Tibial nerve (tissue), 4 donors: ENCODE measurements at regions not wholly inside any gene's neighbourhood (a gene's known extent, or its start where the extent isn't known, plus 50 kb on each side); places are given as distances from the start of the nearest gene placed in this dataset.
A peak's percentile ranks its signal among the peaks of the same experiment; 100 is the strongest.

Experiments
- DNase-seq, 2 donors: peaks; one replicate each; pipeline ENCODE4 v3.0.0-alpha.2; 2019; ENCODE audit warnings: low spot score in 2 of 2
- H3K27ac ChIP-seq, 4 donors: fragments of 200-600 bp; sonication (generic) in 3 of 4; one replicate each; pipeline ENCODE4 v1.5.1; 2017 to 2019; ENCODE audit warnings: mild to moderate bottlenecking in 1 of 4
- H3K27me3 ChIP-seq, 2 donors: fragments of 200-600 bp; sonication (generic) in 1 of 2; one replicate each; pipeline versions ENCODE4 v1.5.1 to v1.6.0; 2017 to 2019
- H3K36me3 ChIP-seq, 3 donors: fragments of 200-600 bp; sonication (generic); one replicate each; pipeline ENCODE4 v1.5.1; 2018 to 2019
- H3K4me1 ChIP-seq, 4 donors: fragments of 200-600 bp; sonication (generic) in 3 of 4; one replicate each; pipeline ENCODE4 v1.5.1; 2017 to 2019
- H3K4me3 ChIP-seq, 4 donors: fragments of 200-600 bp; sonication (generic) in 3 of 4; one replicate each; pipeline ENCODE4 v1.5.1; 2017 to 2019; ENCODE audit warnings: mild to moderate bottlenecking in 1 of 4, moderate library complexity in 1 of 4
- H3K9me3 ChIP-seq, 4 donors: fragments of 200-600 bp; sonication (generic) in 3 of 4; one replicate each; pipeline ENCODE4 v1.5.1; 2017 to 2019
- CTCF ChIP-seq, 5 experiments: fragments of 200-600 bp in 3 of 5; fragments of 450-650 bp in 2 of 5; sonication (generic) in 3 of 5; IDR thresholded peaks; one replicate each; pipeline ENCODE4 v1.5.1; 2016 to 2019; ENCODE audit warnings: antibody characterized with exemption in 5 of 5, mild to moderate bottlenecking in 3 of 5, moderate library complexity in 2 of 5
- EP300 ChIP-seq, 2 donors: sonication (generic); formaldehyde crosslinking; IDR thresholded peaks; one replicate each; pipeline ENCODE4 v1.6.1; 2017; ENCODE audit warnings: antibody characterized with exemption in 2 of 2, mild to moderate bottlenecking in 1 of 2
- POLR2A ChIP-seq, 2 donors: fragments of 450-650 bp; IDR thresholded peaks; one replicate each; pipeline ENCODE4 v1.6.1; 2017; ENCODE audit warnings: antibody characterized with exemption in 2 of 2, mild to moderate bottlenecking in 2 of 2, moderate library complexity in 2 of 2
- WGBS, 2 donors: methylation state at CpG; one replicate each; pipeline ENCODE4 v1.1.5; 2018; 5-methylcytosine and 5-hydroxymethylcytosine counted together

DNA sequence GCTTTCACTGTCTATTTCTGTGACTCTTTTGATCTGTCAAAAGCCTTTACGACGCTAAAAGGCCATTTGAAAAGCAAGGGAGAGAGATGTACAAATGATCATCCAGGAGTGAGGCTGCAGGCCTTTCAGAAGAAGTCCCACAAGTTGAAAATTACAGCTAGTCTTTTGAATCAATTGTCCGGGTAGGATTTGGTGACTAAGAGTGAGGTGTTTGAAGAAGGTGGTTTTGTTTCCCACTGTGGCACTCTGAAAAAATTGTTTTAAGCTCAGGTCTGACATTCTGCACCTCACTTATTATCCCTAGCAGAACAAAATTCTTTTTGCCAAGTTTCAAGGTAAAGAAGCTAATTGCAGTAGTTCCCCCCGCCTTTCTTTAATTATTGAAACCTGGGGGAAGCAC lies 50.8 kb upstream of the TMEM108 start:
- H3K9me3 ChIP-seq, result no peaks in the 10 kb centered on the region
- no peak overlapping the region for H3K4me3 ChIP-seq
- no peak for DNase-seq
- WGBS, 2 donors, result 89 to 92% methylated on average over 4 of the region's 4 CpGs
- H3K27me3 ChIP-seq, result no peaks in the 10 kb centered on the region
- no peak overlapping the region for H3K27ac ChIP-seq
- no peak for TF ChIP-seq EP300 (IDR thresholded peaks at IDR 0.05)
- no peak for TF ChIP-seq CTCF (IDR thresholded peaks at IDR 0.05)
- TF ChIP-seq POLR2A (IDR thresholded peaks at IDR 0.05), result no peak
- no peaks in the 10 kb centered on the region for H3K36me3 ChIP-seq
- H3K4me1 ChIP-seq, result no peaks in the 10 kb centered on the region

GRCh38 chr3:132984181-132984580 lies 54.0 kb upstream of the TMEM108 start:
- peak in 1 of 2 donors; percentile 7 for DNase-seq
- no peaks in the 10 kb centered on the region for H3K36me3 ChIP-seq
- no peak overlapping the region for H3K27ac ChIP-seq
- H3K4me3 ChIP-seq, result no peak overlapping the region
- H3K4me1 ChIP-seq, result no peaks in the 10 kb centered on the region
- TF ChIP-seq CTCF (IDR thresholded peaks at IDR 0.05) (no peak), EP300 (IDR thresholded peaks at IDR 0.05) (no peak), POLR2A (IDR thresholded peaks at IDR 0.05) (no peak)
- H3K9me3 ChIP-seq, result peaks cover 0 to 15% (median 0%) of the 10 kb centered on the region in 4 donors
- no peaks in the 10 kb centered on the region for H3K27me3 ChIP-seq
- WGBS, 2 donors, result 94% methylated on average over 1 of the region's 1 CpG

DNA sequence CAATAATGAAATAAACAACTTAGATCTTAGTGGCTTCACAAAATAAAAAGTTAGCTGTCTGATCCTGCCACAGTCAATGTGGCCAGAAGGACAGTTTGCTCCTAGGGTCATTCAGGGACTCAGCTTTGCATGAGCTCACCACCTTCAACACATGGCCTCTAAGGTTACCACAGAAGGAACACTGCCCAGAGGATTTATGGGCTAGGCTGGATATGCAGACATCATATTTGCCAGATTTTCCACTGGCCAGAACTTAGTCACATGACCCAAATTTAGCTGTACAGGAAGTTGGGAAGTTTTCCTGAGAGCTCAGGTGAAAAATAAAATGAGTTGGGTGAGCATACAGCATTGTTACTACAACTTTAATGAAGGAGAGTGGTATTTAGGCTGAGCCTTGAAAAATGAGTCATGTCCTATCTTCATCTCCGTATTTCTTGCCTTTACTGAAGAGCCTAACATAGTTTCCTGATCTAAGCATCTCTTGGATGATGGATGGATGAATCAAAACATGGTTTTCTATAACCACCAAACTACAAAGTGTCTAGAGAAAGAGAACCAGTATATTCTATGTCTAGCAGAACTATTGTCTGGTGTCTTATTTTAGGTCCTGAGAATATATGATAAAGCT lies 54.9 kb upstream of the TMEM108 start:
- no peak for DNase-seq
- H3K36me3 ChIP-seq, result no peaks in the 10 kb centered on the region
- TF ChIP-seq POLR2A (IDR thresholded peaks at IDR 0.05) (no peak), CTCF (IDR thresholded peaks at IDR 0.05) (no peak), EP300 (IDR thresholded peaks at IDR 0.05) (no peak)
- H3K4me3 ChIP-seq, result no peak overlapping the region
- no peaks in the 10 kb centered on the region for H3K4me1 ChIP-seq
- H3K9me3 ChIP-seq, result peaks cover 0 to 15% (median 0%) of the 10 kb centered on the region in 4 donors
- H3K27me3 ChIP-seq, result no peaks in the 10 kb centered on the region
- H3K27ac ChIP-seq, result no peak overlapping the region
- WGBS, 2 donors, result 73% methylated on average over 1 of the region's 1 CpG

- Histone ChIP-seq H3K36me3 (no peaks in the 10 kb centered on the region), H3K4me3 (no peak overlapping the region), H3K27ac (no peak overlapping the region), H3K27me3 (no peaks in the 10 kb centered on the region), H3K9me3 (peaks cover 0 to 15% (median 0%) of the 10 kb centered on the region in 4 donors), H3K4me1 (no peaks in the 10 kb centered on the region)
- WGBS, 2 donors, result 82 to 88% methylated on average over 1 of the region's 1 CpG
- no peak for TF ChIP-seq EP300 (IDR thresholded peaks at IDR 0.05)
- no peak for TF ChIP-seq CTCF (IDR thresholded peaks at IDR 0.05)
- TF ChIP-seq POLR2A (IDR thresholded peaks at IDR 0.05), result no peak
- DNase-seq, result no peak
Observed at GRCh38 chr3:132981719-132982118, 56.5 kb upstream of the TMEM108 start.

DNA sequence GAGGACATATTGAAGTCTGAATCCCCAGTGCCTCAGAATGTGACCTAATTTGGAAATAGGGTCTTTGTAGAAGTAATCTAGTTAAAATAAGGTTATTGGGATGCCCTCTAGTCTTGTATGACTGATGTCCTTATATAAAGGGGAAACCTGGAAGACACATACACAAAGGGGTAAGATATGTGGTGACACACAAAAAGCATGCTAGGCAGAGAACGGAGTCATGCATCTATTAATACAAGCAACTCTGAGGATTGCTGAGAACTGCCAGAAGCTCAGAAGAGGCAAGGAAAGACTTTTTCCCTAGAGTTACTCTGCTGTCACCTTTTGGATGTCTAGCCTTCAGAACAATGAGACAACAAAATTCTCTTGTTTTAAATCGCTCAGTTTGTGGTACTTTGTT lies 58.1 kb upstream of the TMEM108 start:
- no peak overlapping the region for H3K4me3 ChIP-seq
- TF ChIP-seq EP300 (IDR thresholded peaks at IDR 0.05), result no peak
- TF ChIP-seq CTCF (IDR thresholded peaks at IDR 0.05), result no peak
- no peak for TF ChIP-seq POLR2A (IDR thresholded peaks at IDR 0.05)
- H3K36me3 ChIP-seq, result no peaks in the 10 kb centered on the region
- no peak for DNase-seq
- WGBS, 2 donors, result 82 to 85% methylated on average over 2 of the region's 2 CpGs
- H3K4me1 ChIP-seq, result no peaks in the 10 kb centered on the region
- H3K9me3 ChIP-seq, result peaks cover 0 to 15% (median 0%) of the 10 kb centered on the region in 4 donors
- no peak overlapping the region for H3K27ac ChIP-seq
- H3K27me3 ChIP-seq, result no peaks in the 10 kb centered on the region
